ENCODE measurements at regions not wholly inside any gene's neighbourhood (a gene's known extent, or its start where the extent isn't known, plus 50 kb on each side); places are given as distances from the start of the nearest gene placed in this dataset.

DNA sequence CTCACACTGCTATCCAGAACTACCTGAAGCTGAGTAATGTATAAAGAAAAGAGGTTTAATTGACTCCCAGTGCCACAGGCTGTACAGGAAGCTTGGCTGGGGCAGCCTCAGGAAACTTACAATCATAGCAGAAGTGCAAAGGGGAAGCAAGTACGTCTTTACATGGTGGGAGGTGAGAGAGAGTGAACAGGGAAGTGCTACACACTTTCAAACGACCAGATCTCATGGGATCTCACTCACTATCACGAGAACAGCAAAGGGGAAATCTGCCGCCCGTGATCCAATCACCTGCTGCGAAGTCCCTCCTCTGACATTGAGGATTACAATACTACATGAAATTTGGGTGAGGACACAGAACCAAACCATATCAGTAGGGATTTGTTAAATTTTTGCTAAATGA lies 150.4 kb upstream of the NXPH2 start:
- POLR2A ChIA-PET: no interaction called here
- WGBS (ENCODE audit: insufficient coverage): 80% methylated on average over 6 of the region's 6 CpGs
- CTCF ChIA-PET: no interaction called here
- H3K27ac ChIP-seq (ENCODE audit: insufficient read depth in 1 of 2, low read depth in 1 of 2, low read length in 2 of 2, poor library complexity in 1 of 2, severe bottlenecking in 2 of 2): no peak overlapping the region
- H3K4me1 ChIP-seq (ENCODE audit: control extremely low read depth in 1 of 4, control insufficient read depth in 4 of 4, insufficient read depth in 4 of 4, low read length in 3 of 4): no peaks in the 10 kb centered on the region
- H3K4me3 ChIP-seq (ENCODE audit: control insufficient read depth in 1 of 7, extremely low read depth in 1 of 7, insufficient read depth in 4 of 7, low read depth in 2 of 7, low read length in 6 of 7): no peak overlapping the region
- DNase-seq: no peak
- H3K27me3 ChIP-seq (replicated peaks in 2 of 5; ENCODE audit: control insufficient read depth in 4 of 5, insufficient read depth in 5 of 5, low read length in 4 of 5): no peaks in the 10 kb centered on the region
- no peaks in the 10 kb centered on the region for H3K9me3 ChIP-seq (ENCODE audit: control extremely low read depth in 1 of 5, control insufficient read depth in 4 of 5, insufficient read depth in 2 of 5, low read depth in 1 of 5, low read length in 4 of 5)
- no peaks in the 10 kb centered on the region for H3K36me3 ChIP-seq (ENCODE audit: control insufficient read depth in 4 of 4, insufficient read depth in 4 of 4, low read length in 3 of 4)

DNA sequence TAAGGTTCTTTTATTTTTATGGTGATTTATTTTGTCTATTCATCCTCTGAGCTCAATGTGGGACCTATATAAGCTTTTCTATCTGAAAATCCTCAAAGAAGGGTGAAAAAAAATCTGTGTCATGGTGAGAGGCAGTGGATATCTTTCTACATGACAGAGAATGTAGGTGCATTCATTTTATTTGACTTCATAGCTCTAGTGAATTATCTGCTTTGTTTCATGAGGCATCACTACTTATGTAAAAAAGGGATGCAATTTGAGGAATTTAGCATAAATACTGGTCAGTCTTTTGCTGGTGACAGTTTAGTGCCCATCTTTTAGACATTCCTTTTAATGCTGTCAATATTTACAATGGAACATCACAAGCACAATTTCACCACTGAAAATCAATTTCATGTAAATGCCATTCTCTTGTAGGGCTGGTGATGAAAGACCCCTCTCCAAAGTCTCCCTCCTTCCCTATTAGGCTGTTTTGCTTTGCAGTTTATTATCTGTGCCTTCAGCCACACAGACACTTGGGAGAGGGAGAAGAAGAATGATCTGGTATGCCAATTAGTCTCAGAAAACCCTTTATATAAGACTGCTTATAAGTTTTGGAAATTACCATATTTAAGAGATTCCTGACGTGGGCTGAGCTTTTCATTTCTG lies 148.3 kb upstream of the NXPH2 start:
- Histone ChIP-seq H3K27ac (ENCODE audit: insufficient read depth in 1 of 2, low read depth in 1 of 2, low read length in 2 of 2, poor library complexity in 1 of 2, severe bottlenecking in 2 of 2) (no peak overlapping the region), H3K9me3 (ENCODE audit: control extremely low read depth in 1 of 5, control insufficient read depth in 4 of 5, insufficient read depth in 2 of 5, low read depth in 1 of 5, low read length in 4 of 5) (no peaks in the 10 kb centered on the region), H3K27me3 (replicated peaks in 2 of 5; ENCODE audit: control insufficient read depth in 4 of 5, insufficient read depth in 5 of 5, low read length in 4 of 5) (peaks cover 0 to 3% (median 0%) of the 10 kb centered on the region in 5 experiments), H3K4me3 (ENCODE audit: control insufficient read depth in 1 of 7, extremely low read depth in 1 of 7, insufficient read depth in 4 of 7, low read depth in 2 of 7, low read length in 6 of 7) (no peak overlapping the region), H3K36me3 (ENCODE audit: control insufficient read depth in 4 of 4, insufficient read depth in 4 of 4, low read length in 3 of 4) (no peaks in the 10 kb centered on the region), H3K4me1 (ENCODE audit: control extremely low read depth in 1 of 4, control insufficient read depth in 4 of 4, insufficient read depth in 4 of 4, low read length in 3 of 4) (no peaks in the 10 kb centered on the region)
- WGBS (ENCODE audit: insufficient coverage): 83% methylated on average over 1 of the region's 1 CpG
- ChIA-PET POLR2A (no interaction called here), CTCF (no interaction called here)
- DNase-seq: no peak

DNA sequence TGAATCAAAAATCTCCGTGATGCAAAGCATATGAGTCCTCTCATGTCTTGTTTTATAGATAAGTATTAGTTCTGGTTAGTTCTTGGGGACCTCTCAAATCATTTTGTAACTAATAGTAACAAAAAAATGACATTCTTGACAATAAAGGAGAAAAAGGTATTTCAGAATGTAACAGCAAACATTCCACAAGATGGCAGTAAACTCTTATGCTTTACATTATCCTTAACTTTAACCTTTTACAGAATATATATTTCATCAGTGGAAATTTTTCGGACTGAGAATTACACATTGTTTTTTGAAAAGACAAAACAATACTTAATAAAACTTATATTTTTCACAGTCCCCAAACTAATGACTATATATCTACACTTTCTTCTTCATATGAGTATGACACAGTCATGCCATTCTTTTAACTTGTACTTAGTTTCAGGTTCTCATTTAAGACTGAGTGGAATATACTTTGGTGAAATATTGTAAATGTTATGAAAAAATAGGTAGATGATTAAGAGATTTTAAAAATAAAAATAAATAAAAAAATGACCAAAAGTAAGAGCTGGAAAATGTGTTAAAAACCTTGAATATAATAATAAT lies 142.9 kb upstream of the NXPH2 start:
- Histone ChIP-seq H3K9me3 (ENCODE audit: control extremely low read depth in 1 of 5, control insufficient read depth in 4 of 5, insufficient read depth in 2 of 5, low read depth in 1 of 5, low read length in 4 of 5) (no peaks in the 10 kb centered on the region), H3K27me3 (replicated peaks in 2 of 5; ENCODE audit: control insufficient read depth in 4 of 5, insufficient read depth in 5 of 5, low read length in 4 of 5) (peaks cover 0 to 3% (median 0%) of the 10 kb centered on the region in 5 experiments), H3K36me3 (ENCODE audit: control insufficient read depth in 4 of 4, insufficient read depth in 4 of 4, low read length in 3 of 4) (no peaks in the 10 kb centered on the region), H3K4me3 (ENCODE audit: control insufficient read depth in 1 of 7, extremely low read depth in 1 of 7, insufficient read depth in 4 of 7, low read depth in 2 of 7, low read length in 6 of 7) (no peak overlapping the region), H3K27ac (ENCODE audit: insufficient read depth in 1 of 2, low read depth in 1 of 2, low read length in 2 of 2, poor library complexity in 1 of 2, severe bottlenecking in 2 of 2) (no peak overlapping the region), H3K4me1 (ENCODE audit: control extremely low read depth in 1 of 4, control insufficient read depth in 4 of 4, insufficient read depth in 4 of 4, low read length in 3 of 4) (no peaks in the 10 kb centered on the region)
- peak; percentile 1 to 7 (median 6) for DNase-seq
- CTCF ChIA-PET: no interaction called here
- no CpG with 5 or more reads among the region's 2 CpGs for WGBS (ENCODE audit: insufficient coverage)
- POLR2A ChIA-PET: no interaction called here

DNA sequence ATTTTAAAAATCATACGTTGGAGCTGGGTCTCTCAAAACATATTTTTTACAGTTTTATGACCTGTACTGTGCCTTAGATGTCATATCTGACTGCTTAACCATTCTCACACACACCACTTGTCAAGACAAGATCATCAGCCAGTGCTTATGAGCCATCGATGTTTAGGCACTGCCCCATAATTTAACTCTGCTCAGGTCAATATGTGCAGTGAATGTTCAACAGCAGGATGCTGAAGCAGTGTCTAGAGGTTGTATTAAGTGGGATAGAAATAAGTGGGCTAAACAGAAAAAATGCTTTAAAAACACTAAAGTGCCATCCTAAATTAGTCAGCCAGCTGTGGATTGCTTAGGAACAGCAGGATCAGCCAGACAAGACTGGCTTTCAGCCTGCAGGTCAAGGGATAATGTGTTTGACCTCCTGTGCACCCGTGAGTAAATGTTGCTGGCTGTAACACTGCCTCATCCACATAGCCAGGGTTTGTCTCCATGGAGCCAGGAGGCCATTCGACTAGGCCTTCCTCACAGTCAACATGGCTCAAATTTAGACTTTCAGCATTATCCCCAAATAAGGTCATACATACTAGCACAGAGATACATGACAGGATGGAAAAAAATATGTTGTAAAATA lies 139.0 kb upstream of the NXPH2 start:
- Histone ChIP-seq H3K4me3 (ENCODE audit: control insufficient read depth in 1 of 7, extremely low read depth in 1 of 7, insufficient read depth in 4 of 7, low read depth in 2 of 7, low read length in 6 of 7) (no peak overlapping the region), H3K27ac (ENCODE audit: insufficient read depth in 1 of 2, low read depth in 1 of 2, low read length in 2 of 2, poor library complexity in 1 of 2, severe bottlenecking in 2 of 2) (no peak overlapping the region), H3K9me3 (ENCODE audit: control extremely low read depth in 1 of 5, control insufficient read depth in 4 of 5, insufficient read depth in 2 of 5, low read depth in 1 of 5, low read length in 4 of 5) (no peaks in the 10 kb centered on the region), H3K4me1 (ENCODE audit: control extremely low read depth in 1 of 4, control insufficient read depth in 4 of 4, insufficient read depth in 4 of 4, low read length in 3 of 4) (no peaks in the 10 kb centered on the region), H3K27me3 (replicated peaks in 2 of 5; ENCODE audit: control insufficient read depth in 4 of 5, insufficient read depth in 5 of 5, low read length in 4 of 5) (no peaks in the 10 kb centered on the region), H3K36me3 (ENCODE audit: control insufficient read depth in 4 of 4, insufficient read depth in 4 of 4, low read length in 3 of 4) (no peaks in the 10 kb centered on the region)
- 100% methylated on average over 3 of the region's 4 CpGs for WGBS (ENCODE audit: insufficient coverage)
- no peak for DNase-seq
- ChIA-PET POLR2A (no interaction called here), CTCF (no interaction called here)

DNA sequence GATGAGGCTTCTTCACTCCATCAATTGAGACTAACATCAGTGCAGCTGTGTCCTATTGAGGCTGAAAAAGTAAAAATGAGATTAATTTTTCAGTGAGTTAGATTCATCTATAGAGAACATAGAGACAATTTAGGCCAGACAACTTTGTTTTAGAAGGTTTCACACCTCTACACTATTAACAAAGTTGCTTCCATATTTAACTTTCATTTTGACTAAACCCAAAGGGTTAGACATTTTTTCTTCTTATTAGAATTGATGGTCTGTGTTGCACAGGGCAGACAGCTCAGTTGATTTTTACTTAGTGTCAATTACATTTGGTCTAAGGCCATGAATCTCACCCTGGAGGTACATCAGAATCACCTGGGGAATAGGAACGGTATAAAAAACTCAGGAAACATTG lies 130.2 kb upstream of the NXPH2 start:
- H3K36me3 ChIP-seq (ENCODE audit: control insufficient read depth in 4 of 4, insufficient read depth in 4 of 4, low read length in 3 of 4): no peaks in the 10 kb centered on the region
- WGBS (ENCODE audit: insufficient coverage): no CpG with 5 or more reads among the region's 1 CpG
- H3K4me3 ChIP-seq (ENCODE audit: control insufficient read depth in 1 of 7, extremely low read depth in 1 of 7, insufficient read depth in 4 of 7, low read depth in 2 of 7, low read length in 6 of 7): no peak overlapping the region
- ChIA-PET POLR2A (no interaction called here), CTCF (interaction anchor here (1.2 kb wide), 1 partner anchor 44 kb away, joined by 3 read pairs; no protein-coding TSS in a partner anchor)
- no peaks in the 10 kb centered on the region for H3K4me1 ChIP-seq (ENCODE audit: control extremely low read depth in 1 of 4, control insufficient read depth in 4 of 4, insufficient read depth in 4 of 4, low read length in 3 of 4)
- no peak for DNase-seq
- no peaks in the 10 kb centered on the region for H3K27me3 ChIP-seq (replicated peaks in 2 of 5; ENCODE audit: control insufficient read depth in 4 of 5, insufficient read depth in 5 of 5, low read length in 4 of 5)
- H3K9me3 ChIP-seq (ENCODE audit: control extremely low read depth in 1 of 5, control insufficient read depth in 4 of 5, insufficient read depth in 2 of 5, low read depth in 1 of 5, low read length in 4 of 5): no peaks in the 10 kb centered on the region
- no peak overlapping the region for H3K27ac ChIP-seq (ENCODE audit: insufficient read depth in 1 of 2, low read depth in 1 of 2, low read length in 2 of 2, poor library complexity in 1 of 2, severe bottlenecking in 2 of 2)

DNA sequence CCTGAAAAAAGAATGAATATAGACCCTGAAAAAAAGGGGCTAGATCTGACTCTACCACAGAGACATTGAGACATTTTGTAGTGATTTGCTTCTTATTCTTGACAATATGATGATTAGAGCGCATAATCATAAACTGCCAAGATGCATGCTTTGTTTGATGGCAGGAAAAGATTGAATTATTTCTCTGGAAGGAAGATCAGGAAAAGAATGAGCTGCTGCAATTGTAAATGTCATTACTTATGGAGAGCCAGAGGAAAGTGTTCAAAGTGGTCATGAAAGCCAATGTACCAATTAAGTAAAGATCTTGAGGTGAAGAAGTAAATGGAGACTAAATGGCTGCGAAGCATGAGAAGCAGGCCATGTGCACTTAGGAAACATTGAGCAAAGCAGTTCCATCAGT lies 126.4 kb upstream of the NXPH2 start:
- H3K27me3 ChIP-seq (replicated peaks in 2 of 5; ENCODE audit: control insufficient read depth in 4 of 5, insufficient read depth in 5 of 5, low read length in 4 of 5): no peaks in the 10 kb centered on the region
- no peak overlapping the region for H3K27ac ChIP-seq (ENCODE audit: insufficient read depth in 1 of 2, low read depth in 1 of 2, low read length in 2 of 2, poor library complexity in 1 of 2, severe bottlenecking in 2 of 2)
- no peaks in the 10 kb centered on the region for H3K9me3 ChIP-seq (ENCODE audit: control extremely low read depth in 1 of 5, control insufficient read depth in 4 of 5, insufficient read depth in 2 of 5, low read depth in 1 of 5, low read length in 4 of 5)
- no peak overlapping the region for H3K4me3 ChIP-seq (ENCODE audit: control insufficient read depth in 1 of 7, extremely low read depth in 1 of 7, insufficient read depth in 4 of 7, low read depth in 2 of 7, low read length in 6 of 7)
- no peaks in the 10 kb centered on the region for H3K36me3 ChIP-seq (ENCODE audit: control insufficient read depth in 4 of 4, insufficient read depth in 4 of 4, low read length in 3 of 4)
- ChIA-PET POLR2A (no interaction called here), CTCF (no interaction called here)
- no peak for DNase-seq
- H3K4me1 ChIP-seq (ENCODE audit: control extremely low read depth in 1 of 4, control insufficient read depth in 4 of 4, insufficient read depth in 4 of 4, low read length in 3 of 4): no peaks in the 10 kb centered on the region
- WGBS (ENCODE audit: insufficient coverage): 100% methylated on average over 2 of the region's 2 CpGs

DNA sequence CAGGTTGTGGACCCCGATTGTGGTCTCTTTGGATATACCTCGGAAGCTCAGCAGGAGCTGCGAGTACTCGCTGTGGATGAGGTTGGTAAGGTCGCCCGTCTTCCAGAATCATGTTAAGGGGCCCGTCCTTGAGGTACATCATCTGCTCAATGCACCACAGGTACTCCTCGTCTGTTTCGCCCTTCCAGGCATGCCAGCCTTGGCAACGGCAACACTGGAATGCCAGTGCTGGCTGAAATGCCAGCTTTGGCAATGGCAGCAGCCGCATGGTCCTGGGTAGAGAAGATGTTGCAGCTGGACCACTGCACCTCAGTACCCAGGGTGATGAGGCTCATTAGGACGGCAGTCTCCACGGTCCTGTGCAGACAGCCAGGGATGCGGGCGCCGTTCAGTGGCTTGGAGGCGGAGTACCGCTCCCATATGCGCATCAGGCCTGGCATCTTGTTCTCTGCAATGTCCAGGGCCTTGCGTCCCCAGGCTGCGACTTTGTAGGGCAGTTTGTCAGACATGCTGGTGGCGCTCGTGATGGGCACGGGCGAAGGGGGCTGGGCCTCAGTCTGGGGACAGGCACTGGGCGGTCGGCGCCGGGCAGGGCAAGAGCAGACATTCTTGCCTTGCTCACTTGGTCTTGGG lies 122.2 kb upstream of the NXPH2 start:
- ChIA-PET POLR2A (no interaction called here), CTCF (no interaction called here)
- no peak overlapping the region for H3K4me3 ChIP-seq (ENCODE audit: control insufficient read depth in 1 of 7, extremely low read depth in 1 of 7, insufficient read depth in 4 of 7, low read depth in 2 of 7, low read length in 6 of 7)
- WGBS (ENCODE audit: insufficient coverage): 96% methylated on average over 23 of the region's 29 CpGs
- no peaks in the 10 kb centered on the region for H3K9me3 ChIP-seq (ENCODE audit: control extremely low read depth in 1 of 5, control insufficient read depth in 4 of 5, insufficient read depth in 2 of 5, low read depth in 1 of 5, low read length in 4 of 5)
- no peaks in the 10 kb centered on the region for H3K4me1 ChIP-seq (ENCODE audit: control extremely low read depth in 1 of 4, control insufficient read depth in 4 of 4, insufficient read depth in 4 of 4, low read length in 3 of 4)
- no peak for DNase-seq
- no peaks in the 10 kb centered on the region for H3K27me3 ChIP-seq (replicated peaks in 2 of 5; ENCODE audit: control insufficient read depth in 4 of 5, insufficient read depth in 5 of 5, low read length in 4 of 5)
- no peak overlapping the region for H3K27ac ChIP-seq (ENCODE audit: insufficient read depth in 1 of 2, low read depth in 1 of 2, low read length in 2 of 2, poor library complexity in 1 of 2, severe bottlenecking in 2 of 2)
- H3K36me3 ChIP-seq (ENCODE audit: control insufficient read depth in 4 of 4, insufficient read depth in 4 of 4, low read length in 3 of 4): no peaks in the 10 kb centered on the region
